HL-60 (cell line): ENCODE measurements at regions not wholly inside any gene's neighbourhood (a gene's known extent, or its start where the extent isn't known, plus 50 kb on each side); places are given as distances from the start of the nearest gene placed in this dataset.

Experiments
- POLR2AphosphoS5 ChIP-seq: IDR thresholded peaks from 2 replicates; pipeline ENCODE4 v1.6.1; 2012; ENCODE audit warnings: low read depth
- TF ChIP-seq, protein P1 (sequence below): IDR thresholded peaks from one replicate; pipeline ENCODE4 v1.5.1; 2011; ENCODE audit warnings: low read length, control low read depth, inconsistent platforms; ENCODE audit not compliant: insufficient read depth
- TF ChIP-seq, protein P2 (sequence below): IDR thresholded peaks from 2 replicates; pipeline ENCODE4 v1.6.1; 2012; ENCODE audit warnings: low read depth; ENCODE audit not compliant: insufficient replicate concordance

DNA sequence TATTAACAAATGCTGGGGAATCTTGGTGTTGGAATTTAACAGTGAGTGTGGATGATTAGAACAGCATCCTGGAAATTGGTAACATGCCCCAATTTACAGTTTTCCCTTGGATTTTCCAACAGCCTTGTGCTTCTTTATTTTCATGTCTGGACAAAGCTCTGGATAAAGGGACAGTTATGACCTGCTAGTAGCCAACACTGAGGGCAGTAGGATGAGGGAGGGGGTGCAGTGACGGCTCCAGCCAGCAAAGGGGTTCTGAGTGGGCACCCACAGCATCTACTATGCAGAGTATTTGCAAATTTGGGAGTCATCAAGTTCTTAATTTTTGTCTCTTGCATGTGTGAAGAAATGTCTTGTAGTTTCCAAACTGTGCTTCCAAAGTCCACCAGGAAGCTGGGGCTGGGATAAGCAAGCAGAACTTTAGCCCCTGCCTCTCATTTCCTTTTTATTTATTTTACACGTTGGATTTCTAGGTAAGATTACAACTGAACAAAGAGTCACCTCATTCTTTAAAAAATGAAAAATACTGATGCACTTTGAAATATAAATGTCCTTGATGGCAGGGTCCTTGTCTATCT is 63.0 kb upstream of the SELENOP start:
- TF ChIP-seq, protein P1, sequence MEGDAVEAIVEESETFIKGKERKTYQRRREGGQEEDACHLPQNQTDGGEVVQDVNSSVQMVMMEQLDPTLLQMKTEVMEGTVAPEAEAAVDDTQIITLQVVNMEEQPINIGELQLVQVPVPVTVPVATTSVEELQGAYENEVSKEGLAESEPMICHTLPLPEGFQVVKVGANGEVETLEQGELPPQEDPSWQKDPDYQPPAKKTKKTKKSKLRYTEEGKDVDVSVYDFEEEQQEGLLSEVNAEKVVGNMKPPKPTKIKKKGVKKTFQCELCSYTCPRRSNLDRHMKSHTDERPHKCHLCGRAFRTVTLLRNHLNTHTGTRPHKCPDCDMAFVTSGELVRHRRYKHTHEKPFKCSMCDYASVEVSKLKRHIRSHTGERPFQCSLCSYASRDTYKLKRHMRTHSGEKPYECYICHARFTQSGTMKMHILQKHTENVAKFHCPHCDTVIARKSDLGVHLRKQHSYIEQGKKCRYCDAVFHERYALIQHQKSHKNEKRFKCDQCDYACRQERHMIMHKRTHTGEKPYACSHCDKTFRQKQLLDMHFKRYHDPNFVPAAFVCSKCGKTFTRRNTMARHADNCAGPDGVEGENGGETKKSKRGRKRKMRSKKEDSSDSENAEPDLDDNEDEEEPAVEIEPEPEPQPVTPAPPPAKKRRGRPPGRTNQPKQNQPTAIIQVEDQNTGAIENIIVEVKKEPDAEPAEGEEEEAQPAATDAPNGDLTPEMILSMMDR: no peak
- no peak for TF ChIP-seq POLR2AphosphoS5
- TF ChIP-seq, protein P2, sequence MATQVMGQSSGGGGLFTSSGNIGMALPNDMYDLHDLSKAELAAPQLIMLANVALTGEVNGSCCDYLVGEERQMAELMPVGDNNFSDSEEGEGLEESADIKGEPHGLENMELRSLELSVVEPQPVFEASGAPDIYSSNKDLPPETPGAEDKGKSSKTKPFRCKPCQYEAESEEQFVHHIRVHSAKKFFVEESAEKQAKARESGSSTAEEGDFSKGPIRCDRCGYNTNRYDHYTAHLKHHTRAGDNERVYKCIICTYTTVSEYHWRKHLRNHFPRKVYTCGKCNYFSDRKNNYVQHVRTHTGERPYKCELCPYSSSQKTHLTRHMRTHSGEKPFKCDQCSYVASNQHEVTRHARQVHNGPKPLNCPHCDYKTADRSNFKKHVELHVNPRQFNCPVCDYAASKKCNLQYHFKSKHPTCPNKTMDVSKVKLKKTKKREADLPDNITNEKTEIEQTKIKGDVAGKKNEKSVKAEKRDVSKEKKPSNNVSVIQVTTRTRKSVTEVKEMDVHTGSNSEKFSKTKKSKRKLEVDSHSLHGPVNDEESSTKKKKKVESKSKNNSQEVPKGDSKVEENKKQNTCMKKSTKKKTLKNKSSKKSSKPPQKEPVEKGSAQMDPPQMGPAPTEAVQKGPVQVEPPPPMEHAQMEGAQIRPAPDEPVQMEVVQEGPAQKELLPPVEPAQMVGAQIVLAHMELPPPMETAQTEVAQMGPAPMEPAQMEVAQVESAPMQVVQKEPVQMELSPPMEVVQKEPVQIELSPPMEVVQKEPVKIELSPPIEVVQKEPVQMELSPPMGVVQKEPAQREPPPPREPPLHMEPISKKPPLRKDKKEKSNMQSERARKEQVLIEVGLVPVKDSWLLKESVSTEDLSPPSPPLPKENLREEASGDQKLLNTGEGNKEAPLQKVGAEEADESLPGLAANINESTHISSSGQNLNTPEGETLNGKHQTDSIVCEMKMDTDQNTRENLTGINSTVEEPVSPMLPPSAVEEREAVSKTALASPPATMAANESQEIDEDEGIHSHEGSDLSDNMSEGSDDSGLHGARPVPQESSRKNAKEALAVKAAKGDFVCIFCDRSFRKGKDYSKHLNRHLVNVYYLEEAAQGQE: no peak
